22Rv1 (cell line): ENCODE measurements at regions not wholly inside any gene's neighbourhood (a gene's known extent, or its start where the extent isn't known, plus 50 kb on each side); places are given as distances from the start of the nearest gene placed in this dataset.

ENCODE experiments used
- H3K27ac ChIP-seq: fragments of 450-650 bp; 2 replicates; pipeline ENCODE4 v1.5.1; 2017
- ZFX ChIP-seq: fragments of 450-650 bp; IDR thresholded peaks from 2 replicates; pipeline ENCODE4 v1.6.1; 2017; ENCODE audit warnings: antibody characterized with exemption, borderline replicate concordance
- TF ChIP-seq, protein P1 (sequence below): fragments of 450-650 bp; IDR thresholded peaks from 2 replicates; pipeline ENCODE4 v1.5.1; 2017; ENCODE audit warnings: mild to moderate bottlenecking

- no peak for TF ChIP-seq ZFX
- TF ChIP-seq, protein P1, sequence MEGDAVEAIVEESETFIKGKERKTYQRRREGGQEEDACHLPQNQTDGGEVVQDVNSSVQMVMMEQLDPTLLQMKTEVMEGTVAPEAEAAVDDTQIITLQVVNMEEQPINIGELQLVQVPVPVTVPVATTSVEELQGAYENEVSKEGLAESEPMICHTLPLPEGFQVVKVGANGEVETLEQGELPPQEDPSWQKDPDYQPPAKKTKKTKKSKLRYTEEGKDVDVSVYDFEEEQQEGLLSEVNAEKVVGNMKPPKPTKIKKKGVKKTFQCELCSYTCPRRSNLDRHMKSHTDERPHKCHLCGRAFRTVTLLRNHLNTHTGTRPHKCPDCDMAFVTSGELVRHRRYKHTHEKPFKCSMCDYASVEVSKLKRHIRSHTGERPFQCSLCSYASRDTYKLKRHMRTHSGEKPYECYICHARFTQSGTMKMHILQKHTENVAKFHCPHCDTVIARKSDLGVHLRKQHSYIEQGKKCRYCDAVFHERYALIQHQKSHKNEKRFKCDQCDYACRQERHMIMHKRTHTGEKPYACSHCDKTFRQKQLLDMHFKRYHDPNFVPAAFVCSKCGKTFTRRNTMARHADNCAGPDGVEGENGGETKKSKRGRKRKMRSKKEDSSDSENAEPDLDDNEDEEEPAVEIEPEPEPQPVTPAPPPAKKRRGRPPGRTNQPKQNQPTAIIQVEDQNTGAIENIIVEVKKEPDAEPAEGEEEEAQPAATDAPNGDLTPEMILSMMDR, result no peak
- no peak overlapping the region for H3K27ac ChIP-seq
These were observed 84.7 kb upstream of the DOCK9 start for GRCh38 chr13:99062593-99062992.

GRCh38 chr13:99063178-99063577 lies 85.3 kb upstream of the DOCK9 start:
- H3K27ac ChIP-seq, result no peak overlapping the region
- TF ChIP-seq, protein P1, result no peak
- TF ChIP-seq ZFX, result no peak

DNA sequence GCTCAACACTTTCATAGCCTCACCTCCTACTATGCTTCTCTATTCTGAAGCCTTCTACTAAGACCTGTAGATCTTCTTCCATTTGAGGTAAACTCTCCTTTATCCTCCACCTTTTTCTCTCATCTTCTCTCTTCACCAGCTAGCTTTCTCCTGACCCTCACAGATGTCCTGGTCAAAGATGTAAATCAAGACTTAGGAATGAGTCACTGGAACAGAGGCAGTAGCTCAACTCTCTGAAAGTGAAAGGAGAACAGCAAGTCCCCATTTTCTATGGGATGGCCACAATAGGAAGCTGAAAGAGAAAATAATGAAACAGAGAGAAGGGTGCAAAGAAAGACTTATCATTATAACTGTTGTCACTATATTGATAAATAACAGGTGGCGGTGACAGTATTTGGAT lies 86.1 kb upstream of the DOCK9 start:
- no peak overlapping the region for H3K27ac ChIP-seq
- TF ChIP-seq ZFX, result no peak
- TF ChIP-seq, protein P1, result no peak

GRCh38 chr13:99064624-99065234 lies 86.9 kb upstream of the DOCK9 start:
- no peak overlapping the region for H3K27ac ChIP-seq
- TF ChIP-seq, protein P1, result no peak
- TF ChIP-seq ZFX, result no peak

DNA sequence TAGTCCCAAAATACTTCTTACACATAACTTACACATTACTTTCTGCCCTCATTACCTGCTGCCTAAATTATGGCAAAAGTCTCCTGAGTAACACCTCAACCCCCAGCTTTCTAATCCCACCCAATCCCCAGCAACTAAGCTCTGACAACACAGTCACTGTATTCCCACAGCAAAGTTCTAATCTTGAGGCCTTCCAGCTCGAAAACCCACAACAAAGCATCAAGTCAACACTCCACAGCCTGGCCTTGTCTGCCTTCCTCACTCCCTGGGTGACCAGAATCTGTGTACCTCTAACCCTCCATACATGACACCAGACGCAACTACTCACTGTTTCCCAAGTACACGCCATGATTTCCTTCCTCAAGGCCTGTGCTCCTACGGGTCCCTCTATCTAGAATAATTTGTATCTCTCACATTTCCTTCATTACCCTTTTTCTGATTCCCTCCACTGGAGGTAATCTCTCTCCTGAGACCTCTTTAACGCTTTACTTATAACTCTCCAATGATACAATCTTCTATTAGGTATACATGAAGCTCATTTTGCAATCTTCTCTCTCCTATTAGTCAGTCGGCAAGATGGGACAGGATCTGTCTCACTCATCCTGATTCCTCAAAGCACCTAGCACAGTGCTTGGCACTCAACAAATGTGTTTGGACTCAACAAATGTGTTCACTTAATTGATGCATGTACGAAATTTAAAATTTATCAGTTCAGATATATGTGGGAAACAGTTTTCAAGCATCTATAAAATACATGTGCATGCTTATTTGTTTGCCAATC lies 87.6 kb upstream of the DOCK9 start:
- TF ChIP-seq, protein P1, result no peak
- no peak for TF ChIP-seq ZFX
- H3K27ac ChIP-seq, result no peak overlapping the region

DNA sequence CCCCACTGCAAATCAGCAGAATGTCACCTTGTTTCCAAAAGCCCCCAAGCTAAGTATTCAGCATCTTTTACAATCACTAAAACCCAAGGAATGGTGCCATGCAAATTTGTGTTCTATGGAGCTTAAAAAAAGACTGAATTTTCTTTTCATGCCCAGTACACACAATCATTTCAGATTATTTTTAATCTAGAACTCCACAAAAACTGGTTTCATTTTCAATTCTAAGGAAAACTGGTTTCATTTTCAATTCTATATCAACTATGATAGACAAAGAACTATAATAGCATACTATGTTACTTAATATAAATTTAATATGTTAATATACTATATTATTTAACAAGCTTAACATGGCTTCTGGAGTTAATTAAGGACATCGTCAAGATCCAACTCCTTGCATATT lies 88.4 kb upstream of the DOCK9 start:
- no peak for TF ChIP-seq ZFX
- TF ChIP-seq, protein P1, result no peak
- H3K27ac ChIP-seq, result no peak overlapping the region
